HG03469 (cell line): ENCODE measurements at regions not wholly inside any gene's neighbourhood (a gene's known extent, or its start where the extent isn't known, plus 50 kb on each side); places are given as distances from the start of the nearest gene placed in this dataset.
"Not testable (repeated sequence)": the region's sequence is repeated elsewhere in the genome, so short reads cannot be mapped to it uniquely, and the experiment has no call there.

Experiments used
- ATAC-seq: cut with Tn5 transposase; IDR thresholded peaks from one replicate; pipeline ENCODE4 v1.9.1; 2021; ENCODE audit warnings: mild to moderate bottlenecking, moderate library complexity, moderate number of reproducible peaks; ENCODE audit not compliant: unreplicated experiment

DNA sequence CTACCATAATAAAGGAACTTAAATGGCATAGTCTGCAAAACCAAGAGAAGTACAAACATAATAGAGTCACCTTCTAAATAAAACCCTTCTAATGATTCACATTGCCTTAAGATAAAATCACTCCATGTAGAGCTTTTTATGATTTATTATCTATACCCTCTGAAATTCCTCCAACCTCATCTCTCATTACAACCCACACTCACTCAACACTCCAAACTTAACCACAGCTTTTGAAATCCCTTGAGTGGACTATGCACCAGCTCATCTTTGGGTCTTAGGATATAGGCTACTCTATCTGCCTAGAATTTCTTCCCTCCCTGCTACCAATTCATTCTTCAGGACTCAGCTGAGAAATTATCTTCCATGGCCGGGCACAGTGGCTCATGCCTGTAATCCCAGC, 122.5 kb downstream of the CETN3 start:
- ATAC-seq, result no peak

DNA sequence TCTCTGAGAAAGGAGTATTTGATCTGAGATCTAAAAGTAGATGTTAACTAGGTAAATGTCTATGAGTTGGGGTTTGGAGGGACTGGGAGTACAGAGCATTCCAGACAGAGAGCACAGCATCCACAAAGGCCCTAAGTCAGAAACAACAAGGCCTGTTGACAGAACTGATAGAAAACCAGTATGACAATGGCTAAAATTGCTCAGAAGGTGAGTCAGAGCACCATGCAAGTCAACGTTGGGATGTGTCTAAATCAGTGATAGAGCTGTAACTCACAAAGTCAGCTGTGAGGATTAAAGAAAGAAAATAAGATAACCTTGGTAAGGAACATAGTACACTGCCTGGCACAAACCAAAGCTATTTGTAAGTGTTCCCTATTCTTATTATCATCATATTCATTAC, 124.0 kb downstream of the CETN3 start:
- no peak for ATAC-seq

DNA sequence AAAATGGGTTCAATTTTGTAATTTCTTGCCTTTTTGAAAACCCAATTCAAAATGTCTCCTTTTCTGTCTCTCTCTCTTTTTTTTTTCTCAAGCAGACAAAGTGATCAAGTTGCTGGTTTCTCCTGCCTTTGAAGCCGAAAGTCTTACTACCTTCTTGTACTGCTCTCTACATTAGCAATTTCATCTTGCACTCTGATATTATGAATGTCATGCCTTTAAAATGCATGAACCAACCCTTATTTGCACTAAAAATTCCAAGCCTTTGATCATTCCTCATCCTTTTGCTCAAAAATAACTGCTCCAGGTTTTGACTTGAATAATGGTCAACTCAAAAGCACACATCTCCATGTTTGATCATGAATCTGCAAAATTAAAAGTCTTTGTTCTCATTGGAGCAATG, 125.2 kb downstream of the CETN3 start:
- ATAC-seq, result no peak

GRCh38 chr5:90279091-90279490, 130.5 kb downstream of the CETN3 start:
- no peak for ATAC-seq

GRCh38 chr5:90274216-90274615, 135.3 kb downstream of the CETN3 start:
- ATAC-seq, result no peak

DNA sequence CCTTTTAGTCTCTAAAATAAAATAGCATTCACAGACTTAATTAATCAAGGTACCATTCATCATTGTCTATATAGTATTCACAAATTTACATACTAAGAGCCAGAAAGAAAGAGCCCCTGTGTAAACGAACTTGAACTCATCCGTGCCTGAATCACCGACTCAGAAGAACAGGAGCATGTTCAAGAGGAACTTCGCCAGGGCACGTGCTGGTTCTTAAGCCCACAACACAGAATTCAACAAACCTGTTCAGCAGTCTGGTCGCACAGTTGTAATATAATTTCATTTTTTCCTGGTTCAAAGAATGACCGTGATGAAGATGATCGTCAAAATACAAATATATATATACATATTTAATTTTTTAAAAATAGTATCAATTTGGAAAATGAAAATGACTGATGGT, 141.9 kb downstream of the CETN3 start:
- no peak for ATAC-seq

DNA sequence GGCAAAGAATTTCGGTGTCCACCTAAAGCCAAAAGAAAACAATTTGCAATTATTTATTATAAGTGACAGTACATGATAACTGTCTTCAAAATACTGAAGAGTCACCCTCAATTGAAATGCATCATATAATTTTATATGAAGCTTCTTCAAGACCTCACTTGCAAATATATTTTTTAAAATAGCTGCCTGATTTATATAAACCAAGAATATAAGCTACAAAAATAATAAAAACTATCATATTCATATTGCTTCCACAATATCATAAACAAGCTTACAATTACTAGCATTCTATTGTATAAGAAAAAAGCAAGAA, 144.1 kb downstream of the CETN3 start:
- ATAC-seq, result no peak

- ATAC-seq, result peak; percentile 50
These were observed 144.6 kb downstream of the CETN3 start for GRCh38 chr5:90264689-90265544.

- no peak for ATAC-seq
These were observed 146.3 kb downstream of the CETN3 start for GRCh38 chr5:90263102-90263820.

- ATAC-seq, result no peak
These were observed 158.1 kb downstream of the CETN3 start for GRCh38 chr5:90251447-90251846.

DNA sequence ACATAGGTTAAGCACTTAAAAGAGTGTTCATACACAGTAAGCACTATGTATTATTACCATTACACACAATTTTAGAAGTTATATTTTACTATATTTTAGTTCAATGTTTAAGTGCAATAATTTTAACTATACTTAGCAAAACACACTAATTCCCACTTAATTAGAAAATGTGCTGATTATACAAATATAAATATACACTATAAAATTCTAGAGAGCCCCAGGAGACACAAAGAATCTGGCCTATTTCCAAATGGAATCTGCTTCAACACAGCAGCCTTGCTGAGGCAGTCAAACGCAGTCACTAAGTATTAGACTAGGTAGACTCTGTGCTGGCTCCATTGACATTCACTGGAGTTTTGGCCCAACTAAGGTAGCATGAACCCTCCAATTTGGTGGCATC, 160.9 kb downstream of the CETN3 start:
- ATAC-seq, result no peak

DNA sequence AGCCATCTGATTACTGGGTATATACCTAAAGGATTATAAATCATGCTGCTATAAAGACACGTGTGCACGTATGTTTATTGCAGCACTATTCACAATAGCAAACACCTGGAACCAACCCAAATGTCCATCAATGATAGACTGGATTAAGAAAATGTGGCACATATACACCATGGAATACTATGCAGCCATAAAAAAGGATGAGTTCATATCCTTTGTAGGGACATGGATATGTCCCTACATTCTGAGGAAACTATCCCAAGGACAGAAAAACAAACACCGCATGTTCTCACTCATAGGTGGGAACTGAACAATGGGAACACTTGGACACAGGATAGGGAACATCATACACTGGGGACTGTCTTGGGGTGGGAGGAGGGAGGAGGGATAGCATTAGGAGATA, 165.7 kb downstream of the CETN3 start:
- ATAC-seq, result not testable (repeated sequence)

- no peak for ATAC-seq
These were observed 176.1 kb downstream of the CETN3 start for GRCh38 chr5:90233476-90233875.

DNA sequence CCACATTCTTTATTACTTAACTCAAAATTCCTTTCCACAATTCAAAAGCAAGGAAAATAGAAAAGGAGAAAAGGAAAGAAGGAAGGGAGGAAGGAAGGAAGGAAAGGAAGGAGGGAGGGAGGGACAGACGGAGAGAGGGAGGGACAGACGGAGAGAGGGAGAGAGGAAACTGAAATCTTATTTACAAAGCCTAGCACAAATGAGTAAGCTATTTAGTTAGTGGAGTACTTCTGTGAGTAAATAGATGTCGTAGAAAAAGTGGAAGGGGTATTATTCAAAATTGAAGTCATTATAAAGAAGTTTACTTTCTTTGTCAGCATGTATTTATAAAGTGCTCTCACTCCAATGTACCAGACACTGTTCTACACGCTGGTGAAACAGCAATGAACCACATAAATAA, 177.9 kb downstream of the CETN3 start:
- ATAC-seq, result no peak

- ATAC-seq, result no peak
These were observed 181.9 kb downstream of the CETN3 start for GRCh38 chr5:90227683-90228082.

DNA sequence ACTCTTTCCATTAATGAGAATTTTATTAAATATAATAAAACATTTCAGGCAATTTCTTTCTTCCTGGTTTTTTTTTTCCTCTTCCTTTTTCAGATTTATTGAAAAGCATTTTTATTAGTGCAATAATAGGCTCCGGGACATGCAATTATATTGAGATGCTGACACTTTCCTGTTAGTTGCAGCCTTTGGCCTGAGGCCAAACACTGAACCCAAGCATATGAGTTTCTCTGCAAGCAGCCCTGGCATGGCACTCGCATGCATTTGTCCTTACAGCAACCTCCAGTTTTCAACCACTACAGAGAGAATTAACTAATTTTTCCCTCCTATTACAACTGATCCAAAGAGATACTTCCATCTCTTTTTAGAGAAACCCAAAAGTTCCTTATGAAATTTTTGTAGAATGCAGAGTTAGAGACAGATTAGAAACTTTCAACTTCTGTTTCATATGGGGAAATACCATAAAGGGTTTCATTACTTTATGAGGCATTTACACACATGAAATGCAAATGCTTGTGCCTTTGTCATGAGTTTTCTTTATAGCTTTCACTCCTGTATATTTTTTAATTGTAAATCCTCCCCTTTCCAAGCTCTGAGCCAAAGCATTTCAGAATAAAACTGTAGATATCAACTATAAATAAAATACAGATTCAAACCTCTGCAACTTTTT, 183.0 kb downstream of the CETN3 start:
- no peak for ATAC-seq

DNA sequence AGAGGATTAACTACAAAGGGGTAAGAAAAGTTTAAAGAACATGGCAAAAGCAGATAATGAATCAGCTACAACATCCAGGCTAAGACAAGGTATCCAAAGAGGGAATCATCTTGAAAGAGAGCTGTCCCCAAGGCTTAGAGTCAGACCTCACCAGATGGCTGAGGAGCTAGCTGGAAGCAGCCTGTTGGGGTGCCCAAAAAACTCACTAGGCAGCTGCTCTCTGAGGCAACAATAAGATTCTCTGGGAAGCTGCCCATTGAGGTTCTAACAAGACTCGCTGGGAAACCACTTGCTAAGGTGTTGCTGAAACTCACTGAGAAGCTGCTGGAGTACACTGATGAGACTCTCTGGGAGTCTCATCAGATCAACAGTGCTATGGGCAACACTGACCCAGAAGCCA, 185.2 kb downstream of the CETN3 start:
- no peak for ATAC-seq

GRCh38 chr5:90223756-90224155, 185.8 kb downstream of the CETN3 start:
- no peak for ATAC-seq

GRCh38 chr5:90221951-90222350, 187.6 kb downstream of the CETN3 start:
- ATAC-seq, result no peak

GRCh38 chr5:90220554-90220953, 189.0 kb downstream of the CETN3 start:
- no peak for ATAC-seq

GRCh38 chr5:90214991-90215390, 194.6 kb downstream of the CETN3 start:
- no peak for ATAC-seq

DNA sequence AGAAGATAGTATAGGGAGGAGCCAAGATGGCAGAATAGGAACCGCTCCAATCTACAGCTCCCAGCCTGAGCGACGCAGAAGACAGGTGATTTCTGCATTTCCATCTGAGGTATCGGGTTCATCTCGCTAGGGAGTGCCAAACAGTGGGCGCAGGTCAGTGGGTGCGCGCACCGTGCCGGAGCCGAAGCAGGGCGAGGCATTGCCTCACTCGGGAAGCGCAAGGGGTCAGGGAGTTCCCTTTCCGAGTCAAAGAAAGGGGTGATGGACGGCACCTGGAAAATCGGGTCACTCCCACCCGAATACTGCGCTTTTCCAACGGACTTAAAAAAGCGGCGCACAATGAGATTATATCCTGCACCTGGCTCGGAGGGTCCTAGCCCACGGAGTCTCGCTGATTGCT, 201.2 kb downstream of the CETN3 start:
- not testable (repeated sequence) for ATAC-seq
